Nephron (organoid): ENCODE measurements at regions not wholly inside any gene's neighbourhood (a gene's known extent, or its start where the extent isn't known, plus 50 kb on each side); places are given as distances from the start of the nearest gene placed in this dataset.

Source experiments
- H3K27ac Mint-ChIP-seq, 3 experiments: 2 replicates each; pipeline ENCODE4 v1.8.0; 2020; ENCODE audit warnings: mixed read lengths in 3 of 3, mild to moderate bottlenecking in 2 of 3, moderate library complexity in 1 of 3
- H3K27me3 Mint-ChIP-seq: 2 replicates; pipeline ENCODE4 v1.8.0; 2021; ENCODE audit warnings: low read depth, mild to moderate bottlenecking, moderate library complexity, mixed read lengths
- H3K36me3 Mint-ChIP-seq: 2 replicates; pipeline ENCODE4 v1.8.0; 2020; ENCODE audit warnings: low read depth, mixed read lengths
- H3K4me1 Mint-ChIP-seq: 2 replicates; pipeline ENCODE4 v1.8.0; 2020; ENCODE audit warnings: mixed read lengths
- H3K4me3 Mint-ChIP-seq, 3 experiments: 2 replicates each; pipeline ENCODE4 v1.8.0; 2020; ENCODE audit warnings: mild to moderate bottlenecking in 3 of 3, mixed read lengths in 3 of 3, moderate library complexity in 2 of 3
- H3K9me3 Mint-ChIP-seq: 2 replicates; pipeline ENCODE4 v1.8.0; 2020; ENCODE audit warnings: mixed read lengths
- CTCF ChIP-seq, 3 experiments: fragments of 200-600 bp; sonication (generic); IDR thresholded peaks; one replicate each; pipeline ENCODE4 v1.5.0; 2021; ENCODE audit warnings: antibody characterized with exemption in 3 of 3; ENCODE audit not compliant: unreplicated experiment in 3 of 3

GRCh38 chr15:77696871-77697270, 64.2 kb upstream of the LINGO1 start:
- TF ChIP-seq CTCF (IDR thresholded peaks at IDR 0.05; ENCODE audit: unreplicated experiment in 3 of 3): no peak
- Mint-ChIP-seq H3K27me3 (peaks cover 35% of the 10 kb centered on the region), H3K4me1 (no peaks in the 10 kb centered on the region), H3K4me3 (no peak overlapping the region), H3K27ac (no peak overlapping the region), H3K36me3 (no peaks in the 10 kb centered on the region), H3K9me3 (no peaks in the 10 kb centered on the region)

GRCh38 chr15:77695961-77696582, 63.4 kb upstream of the LINGO1 start:
- no peaks in the 10 kb centered on the region for H3K36me3 Mint-ChIP-seq
- no peaks in the 10 kb centered on the region for H3K4me1 Mint-ChIP-seq
- no peak overlapping the region for H3K4me3 Mint-ChIP-seq
- no peak for TF ChIP-seq CTCF (IDR thresholded peaks at IDR 0.05; ENCODE audit: unreplicated experiment in 3 of 3)
- peaks cover 32% of the 10 kb centered on the region for H3K27me3 Mint-ChIP-seq
- H3K9me3 Mint-ChIP-seq: no peaks in the 10 kb centered on the region
- no peak overlapping the region for H3K27ac Mint-ChIP-seq

GRCh38 chr15:77695548-77695947, 62.8 kb upstream of the LINGO1 start:
- Mint-ChIP-seq H3K36me3 (no peaks in the 10 kb centered on the region), H3K27me3 (peaks cover 32% of the 10 kb centered on the region), H3K27ac (no peak overlapping the region), H3K4me1 (no peaks in the 10 kb centered on the region), H3K9me3 (no peaks in the 10 kb centered on the region), H3K4me3 (no peak overlapping the region)
- no peak for TF ChIP-seq CTCF (IDR thresholded peaks at IDR 0.05; ENCODE audit: unreplicated experiment in 3 of 3)

- H3K27me3 Mint-ChIP-seq: peaks cover 35% of the 10 kb centered on the region
- H3K36me3 Mint-ChIP-seq: no peaks in the 10 kb centered on the region
- no peaks in the 10 kb centered on the region for H3K4me1 Mint-ChIP-seq
- no peak overlapping the region for H3K4me3 Mint-ChIP-seq
- H3K9me3 Mint-ChIP-seq: no peaks in the 10 kb centered on the region
- TF ChIP-seq CTCF (IDR thresholded peaks at IDR 0.05; ENCODE audit: unreplicated experiment in 3 of 3): no peak
- H3K27ac Mint-ChIP-seq: no peak overlapping the region
These were observed 60.9 kb upstream of the LINGO1 start for GRCh38 chr15:77693576-77693975.

- Mint-ChIP-seq H3K27me3 (peaks cover 25% of the 10 kb centered on the region), H3K27ac (no peak overlapping the region), H3K36me3 (no peaks in the 10 kb centered on the region), H3K4me1 (no peaks in the 10 kb centered on the region), H3K4me3 (no peak overlapping the region), H3K9me3 (no peaks in the 10 kb centered on the region)
- no peak for TF ChIP-seq CTCF (IDR thresholded peaks at IDR 0.05; ENCODE audit: unreplicated experiment in 3 of 3)
These were observed 59.9 kb upstream of the LINGO1 start for GRCh38 chr15:77692614-77693013.

- Mint-ChIP-seq H3K36me3 (no peaks in the 10 kb centered on the region), H3K27ac (no peak overlapping the region), H3K9me3 (no peaks in the 10 kb centered on the region), H3K27me3 (peaks cover 20% of the 10 kb centered on the region), H3K4me1 (no peaks in the 10 kb centered on the region), H3K4me3 (no peak overlapping the region)
- TF ChIP-seq CTCF (IDR thresholded peaks at IDR 0.05; ENCODE audit: unreplicated experiment in 3 of 3): no peak
These were observed 58.9 kb upstream of the LINGO1 start for GRCh38 chr15:77691607-77692006.
